GM18517 (cell line): ENCODE measurements at regions not wholly inside any gene's neighbourhood (a gene's known extent, or its start where the extent isn't known, plus 50 kb on each side); places are given as distances from the start of the nearest gene placed in this dataset.

Experiments used
- ATAC-seq: cut with Tn5 transposase; IDR thresholded peaks from one replicate; pipeline ENCODE4 v1.9.1; 2021; ENCODE audit warnings: mild to moderate bottlenecking, moderate library complexity; ENCODE audit not compliant: unreplicated experiment

DNA sequence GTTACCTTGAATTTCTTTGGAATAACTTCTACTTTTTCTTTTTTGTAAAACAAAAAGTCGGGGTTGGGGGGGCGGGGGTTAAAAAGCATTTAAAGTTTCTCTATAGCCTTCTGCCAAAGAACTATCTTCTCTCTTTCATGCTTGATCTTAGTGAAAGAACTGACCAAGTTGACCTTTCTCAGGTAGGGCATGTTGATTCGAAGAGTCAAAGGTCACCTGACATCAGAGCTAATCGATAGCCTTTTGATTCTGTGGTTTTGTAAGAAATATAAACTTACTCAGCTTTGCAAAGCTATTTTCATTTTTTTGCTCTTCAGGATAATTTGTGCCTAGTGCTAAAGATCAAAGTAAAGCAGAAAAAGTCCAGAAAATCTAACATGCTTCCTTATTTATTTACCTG lies 181.5 kb downstream of the IRS2 start:
- ATAC-seq: no peak

DNA sequence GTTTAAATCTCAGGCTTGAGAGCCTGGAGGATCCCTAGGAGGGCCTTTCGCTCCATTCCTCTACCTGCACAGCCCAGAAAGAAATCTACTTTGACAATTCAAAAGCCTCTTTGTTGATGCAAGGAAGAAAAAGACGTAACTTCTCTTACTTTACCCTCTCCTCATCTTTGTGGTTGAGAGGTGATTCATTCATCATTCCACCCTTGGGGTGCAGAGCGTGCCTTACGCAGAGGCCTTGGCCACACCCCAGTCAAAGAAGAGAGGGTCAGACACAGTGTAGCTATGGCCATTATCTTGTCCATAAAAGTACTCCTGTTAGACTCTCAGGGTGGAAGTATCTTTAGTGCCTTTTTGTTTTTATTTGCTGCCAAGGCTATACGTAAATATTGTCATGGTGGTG lies 184.0 kb downstream of the IRS2 start:
- ATAC-seq: no peak

DNA sequence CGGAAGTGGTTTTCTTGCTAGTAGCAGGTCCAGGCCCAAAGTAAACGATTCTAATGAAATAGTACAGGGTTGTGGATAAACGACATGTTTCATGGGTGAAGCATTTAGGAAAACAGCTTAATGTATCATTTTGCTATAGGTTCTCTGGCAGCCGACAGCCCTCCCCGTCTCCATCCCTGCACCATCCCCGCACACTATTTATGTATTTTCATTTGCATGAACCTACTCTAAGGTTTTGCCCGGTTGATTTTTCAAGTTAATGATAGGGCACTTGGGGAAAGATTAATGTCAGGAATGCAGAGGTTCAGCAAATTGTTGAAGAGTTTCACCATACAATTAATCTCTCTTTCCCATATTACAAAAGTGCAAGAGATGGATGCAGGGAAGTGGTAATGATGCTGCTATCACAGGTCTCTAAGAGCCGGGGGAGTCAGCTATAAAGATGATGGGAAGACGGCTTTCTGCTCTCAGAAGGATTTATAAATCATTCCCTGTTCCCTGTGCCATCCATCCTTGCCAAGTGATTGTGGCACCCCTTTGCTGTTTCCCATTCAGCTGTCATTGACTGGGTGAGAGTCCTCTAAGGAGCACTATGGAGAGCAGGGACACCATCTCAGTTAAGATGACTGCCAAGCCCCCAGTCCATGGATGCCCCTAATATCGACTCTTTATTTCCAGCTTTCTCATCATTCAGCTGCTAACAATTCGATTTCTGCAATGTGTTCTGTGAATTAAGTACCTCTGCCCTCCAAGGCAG lies 186.3 kb downstream of the IRS2 start:
- ATAC-seq: no peak

DNA sequence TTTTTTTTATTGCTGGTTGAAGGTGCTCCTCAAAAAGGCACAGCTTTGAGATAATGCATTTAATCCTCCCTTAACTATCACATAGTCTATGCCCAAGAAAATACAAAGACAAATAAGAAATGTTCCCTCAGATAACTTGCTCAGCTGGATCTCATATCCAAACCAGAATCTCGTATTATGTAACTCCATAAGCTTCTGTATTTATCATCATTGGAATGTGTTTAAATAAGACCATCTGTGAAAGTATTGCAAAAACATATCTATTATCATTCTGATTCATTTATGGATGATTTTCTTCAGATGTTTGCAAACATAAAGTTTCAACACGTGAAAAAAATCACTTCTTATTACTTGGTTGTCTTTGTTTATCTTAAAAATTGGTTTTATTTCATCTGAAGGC lies 190.9 kb downstream of the IRS2 start:
- no peak for ATAC-seq

DNA sequence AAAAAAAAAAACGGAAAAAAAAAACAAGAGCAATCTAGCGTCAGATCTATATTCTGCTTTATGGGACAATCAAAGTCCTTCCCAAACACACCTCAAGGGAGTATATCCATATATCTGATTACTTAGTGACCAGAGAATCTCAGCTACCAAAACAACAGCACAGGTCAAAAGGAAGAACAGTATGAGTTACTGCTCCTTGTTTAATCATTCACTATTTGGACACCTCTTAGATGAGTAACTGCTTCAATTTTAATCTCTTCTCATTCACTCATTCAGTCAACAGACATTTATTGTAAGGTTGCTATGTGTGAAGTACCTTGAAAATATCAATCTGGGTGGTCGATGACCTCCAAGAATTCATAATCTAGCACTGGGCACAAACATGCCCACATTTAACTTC lies 193.2 kb downstream of the IRS2 start:
- no peak for ATAC-seq

DNA sequence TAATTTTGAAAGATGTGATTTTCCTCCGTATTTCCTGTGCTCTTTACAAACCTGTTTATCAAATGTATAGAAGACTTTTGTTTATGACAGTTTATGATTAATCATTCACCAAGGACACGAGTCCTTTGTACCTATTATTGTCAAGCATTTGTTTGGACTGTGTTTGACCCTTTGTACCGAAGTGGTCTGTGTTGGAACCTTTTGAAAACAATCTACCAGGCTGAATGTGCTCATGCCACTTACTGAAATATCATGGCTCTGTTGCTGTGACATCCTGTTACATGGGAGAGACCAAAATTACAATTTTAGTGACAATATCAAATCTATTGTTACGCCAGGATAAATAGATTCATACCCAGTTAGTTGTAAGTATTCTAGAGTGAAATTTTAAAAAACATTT lies 193.6 kb downstream of the IRS2 start:
- ATAC-seq: no peak

DNA sequence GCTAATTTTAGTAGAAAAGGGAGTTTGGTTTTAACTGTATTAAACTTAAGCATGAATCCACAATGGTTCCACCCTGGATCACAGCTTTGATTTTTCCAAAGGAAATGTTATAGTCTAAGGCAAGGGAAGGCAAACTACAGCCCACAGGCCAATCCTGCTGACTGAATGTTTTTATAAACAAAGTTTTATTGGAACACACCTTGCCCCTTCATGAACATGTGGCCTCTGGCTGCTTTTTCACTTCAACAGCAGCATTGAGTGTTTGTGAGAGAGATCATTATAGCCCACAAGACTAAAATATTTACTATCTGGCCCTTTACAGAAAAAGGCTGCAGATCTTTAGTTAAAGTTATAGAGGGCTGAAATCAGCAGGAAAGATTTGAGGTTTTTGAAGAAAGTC lies 198.7 kb downstream of the IRS2 start:
- no peak for ATAC-seq

DNA sequence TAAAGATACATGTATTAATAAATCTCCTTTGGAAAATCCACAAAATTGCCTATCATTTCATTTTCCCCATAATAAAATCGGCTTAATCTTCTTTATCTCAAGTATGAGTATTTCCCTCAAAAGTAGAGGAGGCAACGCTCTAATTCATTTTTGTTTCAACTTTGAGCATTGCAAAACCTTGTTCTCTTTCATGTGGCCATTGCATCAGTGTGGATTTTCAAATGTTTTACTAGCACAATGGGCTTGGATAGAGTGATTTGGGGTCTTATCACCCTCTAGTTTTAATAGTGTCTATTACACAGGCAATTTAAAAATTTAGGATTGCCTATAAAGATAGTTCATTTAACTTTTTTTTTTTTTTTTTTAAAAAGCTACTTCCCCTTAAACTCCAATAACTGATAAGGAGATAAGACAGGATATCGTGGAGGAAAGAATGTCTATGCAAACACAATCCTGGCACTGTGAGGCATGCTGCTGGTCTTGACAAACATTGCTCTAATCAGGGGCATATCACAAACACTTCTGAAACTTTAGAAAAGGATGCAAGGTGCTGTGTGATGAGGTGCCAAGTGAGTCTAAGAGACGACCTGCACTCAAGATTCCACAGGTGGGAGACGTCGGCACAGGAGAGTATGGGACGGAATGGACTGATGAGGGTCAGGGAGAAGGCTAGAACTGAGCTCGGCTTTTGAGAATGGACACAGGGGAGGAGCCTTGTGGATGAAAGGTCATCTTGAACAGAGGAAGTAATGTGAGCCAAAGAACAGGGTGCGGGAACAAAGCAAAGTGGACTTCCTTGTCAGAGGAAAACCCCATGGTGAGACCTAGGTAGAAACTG lies 199.7 kb downstream of the IRS2 start:
- ATAC-seq: no peak

DNA sequence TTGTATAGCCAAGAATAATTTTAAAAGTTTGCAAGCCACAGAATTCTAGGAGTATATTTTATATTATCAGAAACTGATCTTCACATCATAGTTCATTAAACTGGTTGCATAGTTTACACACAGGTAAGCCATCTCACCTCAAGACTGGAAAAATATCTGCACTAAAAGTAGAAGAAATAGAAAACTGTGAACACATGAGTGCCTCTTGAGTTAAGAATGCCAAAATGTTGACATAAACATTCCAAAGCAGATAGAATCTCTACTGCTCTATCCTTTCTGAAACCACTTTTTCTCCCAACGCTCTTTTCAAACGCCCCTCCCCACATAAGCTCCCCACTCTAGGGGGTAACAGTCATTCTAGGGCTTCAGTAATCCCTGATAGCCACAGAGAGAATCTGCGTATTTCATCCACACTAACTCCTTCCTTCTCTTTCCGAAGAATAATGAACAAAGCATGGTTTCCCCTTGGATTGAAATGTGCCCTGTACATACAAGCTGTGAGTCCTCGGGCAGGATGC lies 201.5 kb downstream of the IRS2 start:
- ATAC-seq: no peak

DNA sequence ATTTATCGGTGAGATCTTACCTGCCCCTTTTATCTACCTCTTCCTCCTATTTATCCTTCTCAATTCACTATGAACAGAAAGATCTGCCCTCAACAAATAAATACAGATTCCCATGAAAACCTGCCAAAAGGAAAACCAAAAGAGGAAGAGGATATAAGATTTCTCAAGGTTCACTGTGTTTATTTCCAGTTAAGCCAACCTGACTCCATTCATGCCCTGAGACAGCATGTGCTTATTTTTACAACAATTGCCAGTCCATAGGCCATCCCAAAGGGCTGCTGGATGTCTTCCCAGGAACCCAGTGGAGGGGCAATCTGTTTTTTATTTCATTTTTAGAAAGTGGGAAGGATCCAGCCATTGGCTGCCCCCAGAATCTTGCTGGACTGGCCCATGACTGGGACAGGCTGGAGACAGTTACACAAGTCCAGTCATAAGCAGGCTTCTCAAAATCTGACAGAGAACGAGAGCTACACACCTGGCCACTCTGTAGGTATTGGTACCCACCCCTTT lies 209.1 kb downstream of the IRS2 start:
- ATAC-seq: no peak

DNA sequence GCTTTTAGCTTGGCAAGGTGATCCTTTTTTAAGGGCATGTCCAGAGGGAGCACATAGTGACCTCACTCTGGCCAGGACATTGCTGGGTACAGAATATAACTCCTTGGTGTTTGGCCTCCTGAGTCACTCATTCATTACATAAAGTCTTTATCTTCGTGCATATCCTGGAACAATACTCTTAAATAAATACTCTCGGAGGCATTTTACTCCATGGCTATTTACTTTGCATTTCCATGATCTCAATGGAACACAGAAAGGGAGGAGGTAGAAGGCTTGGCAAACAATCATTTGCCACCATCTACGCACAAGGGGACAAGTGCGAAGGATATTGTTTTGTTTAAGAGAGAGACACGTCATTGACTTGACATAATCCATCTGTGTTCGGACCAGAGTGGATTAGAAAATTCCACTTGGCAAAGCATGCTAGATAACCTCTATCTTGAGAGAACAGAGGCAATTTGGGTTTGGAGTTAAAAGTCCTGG lies 210.0 kb downstream of the IRS2 start:
- ATAC-seq: no peak

DNA sequence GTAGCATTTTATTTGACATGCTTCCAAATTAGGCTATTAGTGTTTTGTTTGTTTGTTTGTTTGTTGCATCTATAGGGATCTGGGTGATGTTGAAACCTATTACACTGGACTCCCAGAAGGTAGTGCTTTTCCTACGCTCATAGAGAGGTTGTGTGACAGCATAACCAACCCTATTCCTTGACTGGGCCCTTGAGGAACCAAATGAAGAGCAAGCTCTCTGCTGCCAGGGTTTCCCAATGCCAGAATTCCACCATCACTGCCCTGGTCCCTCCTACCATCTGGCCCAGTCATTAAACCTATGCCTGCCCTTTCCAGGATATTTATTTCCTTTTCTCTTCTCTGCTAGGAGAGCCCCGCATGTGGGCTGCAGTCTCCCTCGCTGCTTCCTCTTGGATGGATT lies 210.6 kb downstream of the IRS2 start:
- no peak for ATAC-seq

DNA sequence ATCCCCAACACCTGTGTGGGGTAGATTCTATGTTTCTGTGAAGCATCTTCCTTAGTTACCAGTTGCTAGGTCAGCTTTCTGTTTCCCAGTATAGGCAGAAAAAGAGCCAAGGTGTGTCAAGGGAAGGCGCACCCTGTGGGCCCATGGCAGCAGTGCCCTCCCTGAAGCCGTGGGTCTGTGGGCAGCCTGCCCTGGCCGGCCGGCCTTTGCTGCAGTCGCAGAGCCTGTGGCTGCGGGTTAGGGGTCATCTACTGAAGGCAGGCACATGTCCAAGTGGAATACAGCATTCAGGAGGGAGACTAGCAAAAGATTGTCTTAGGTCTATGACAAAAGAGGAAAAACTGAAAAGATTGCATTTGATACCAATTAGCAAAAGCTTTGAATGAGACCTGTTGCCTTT lies 214.0 kb downstream of the IRS2 start:
- no peak for ATAC-seq

DNA sequence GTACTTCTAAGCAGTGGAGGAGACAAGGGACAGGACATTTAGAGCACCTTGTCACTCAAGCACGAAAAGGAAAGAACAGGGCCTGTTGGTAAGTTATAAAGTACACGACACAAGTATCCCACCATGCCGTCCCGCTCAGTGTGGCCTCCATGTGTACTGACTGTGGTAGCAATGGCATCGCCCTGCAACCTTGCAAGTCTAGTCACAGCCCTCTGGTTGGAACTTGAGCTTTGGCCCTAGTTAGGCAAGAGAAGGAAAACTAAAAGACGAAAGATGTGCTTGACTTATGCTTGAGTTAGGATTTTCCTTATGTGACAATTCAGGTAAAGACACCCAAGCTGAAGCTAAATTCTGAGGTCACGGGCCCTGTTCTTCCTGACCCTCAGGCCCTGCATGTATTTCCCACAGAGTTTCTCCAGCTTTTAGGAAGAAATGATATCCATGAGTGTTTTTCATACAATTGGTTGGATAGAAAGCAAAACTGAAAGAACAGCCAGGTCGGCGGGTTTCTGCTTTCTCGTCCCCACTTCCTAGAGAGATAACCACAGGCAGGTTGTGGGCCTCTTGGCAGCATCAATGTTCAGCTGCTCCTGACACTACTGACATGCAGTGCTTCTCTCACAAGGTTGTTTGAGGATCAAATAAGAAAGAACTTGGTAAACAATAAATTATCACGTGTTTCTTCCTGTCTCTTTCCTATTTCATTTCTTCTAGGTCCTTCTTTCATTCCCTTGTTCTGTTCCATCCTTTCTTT lies 216.2 kb downstream of the IRS2 start:
- ATAC-seq: peak; percentile 93

DNA sequence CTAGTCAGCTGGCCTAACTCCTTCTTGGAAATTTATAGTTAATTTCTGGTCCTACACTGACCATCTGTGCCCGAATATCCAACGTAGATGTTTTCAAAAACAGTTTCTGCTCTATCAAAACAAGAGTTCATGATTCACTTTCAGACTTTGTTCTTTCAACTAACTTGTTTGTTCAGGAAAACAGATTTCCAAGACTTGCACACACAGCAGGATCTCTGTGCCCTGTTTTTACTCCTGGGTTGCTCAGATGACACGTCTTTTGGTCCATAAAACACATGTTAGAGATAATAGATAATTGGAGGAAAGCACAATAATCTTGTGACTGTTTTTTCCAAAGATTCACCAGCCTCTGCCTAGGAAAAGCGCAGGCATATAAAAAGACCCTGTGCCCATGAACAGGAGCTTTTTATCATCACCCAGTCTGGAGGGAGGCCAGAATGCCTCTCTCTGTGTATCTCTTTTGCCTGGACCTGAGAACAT lies 218.0 kb downstream of the IRS2 start:
- no peak for ATAC-seq

DNA sequence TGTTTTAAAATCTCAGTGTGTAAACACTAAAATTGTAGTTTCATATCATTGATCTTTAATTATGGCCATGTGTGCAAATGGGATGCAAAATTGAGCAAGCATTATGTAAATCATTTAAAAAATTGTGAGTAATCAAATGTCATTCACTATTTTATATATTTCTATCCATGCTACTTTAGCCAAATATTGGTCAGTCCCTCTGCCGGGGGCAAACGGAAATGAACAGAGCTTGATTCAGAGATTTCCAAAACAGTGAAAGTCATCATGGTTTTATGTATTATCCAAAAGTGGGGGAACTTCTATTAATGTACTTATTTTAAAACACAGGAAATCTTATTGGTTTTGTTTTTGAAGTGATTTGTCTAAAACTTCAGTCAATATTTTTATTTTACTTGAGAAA lies 219.1 kb downstream of the IRS2 start:
- ATAC-seq: no peak

DNA sequence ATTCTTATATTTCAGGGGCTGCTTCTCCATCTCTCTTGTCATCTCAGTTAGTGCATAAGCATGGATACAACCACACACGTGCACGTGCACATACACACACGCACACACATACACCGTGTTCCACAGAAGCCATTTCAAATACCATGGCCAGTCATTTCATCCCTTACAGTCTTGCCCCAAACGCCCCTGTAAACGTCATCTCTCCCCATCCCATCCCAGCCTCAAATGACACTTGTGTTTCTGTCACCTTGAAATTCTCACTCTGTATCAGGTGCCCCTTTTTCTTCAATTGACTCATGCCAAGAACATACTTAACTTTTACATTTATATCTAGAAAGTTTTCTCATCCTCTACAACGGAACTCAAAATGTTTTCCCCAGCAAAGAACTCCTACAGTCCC lies 220.5 kb downstream of the IRS2 start:
- no peak for ATAC-seq

DNA sequence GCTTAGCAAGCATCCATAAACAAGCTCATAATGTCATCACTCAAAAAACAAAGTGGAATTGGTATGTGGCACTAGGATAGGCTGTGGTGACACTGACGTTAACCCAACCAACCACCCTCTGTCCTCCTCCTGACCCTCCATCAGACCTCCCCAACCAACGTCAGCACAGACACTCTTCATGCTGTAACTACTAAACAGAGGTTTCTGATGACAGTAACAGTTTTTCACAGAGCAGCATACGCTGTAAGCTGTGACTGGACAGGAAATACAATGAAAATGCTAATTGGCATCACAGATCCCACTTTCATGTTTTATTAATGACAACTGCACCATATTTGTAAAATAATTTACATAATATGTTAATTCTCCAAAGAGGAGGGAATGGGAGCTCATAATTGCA lies 238.0 kb downstream of the IRS2 start:
- ATAC-seq: peak; percentile 57

DNA sequence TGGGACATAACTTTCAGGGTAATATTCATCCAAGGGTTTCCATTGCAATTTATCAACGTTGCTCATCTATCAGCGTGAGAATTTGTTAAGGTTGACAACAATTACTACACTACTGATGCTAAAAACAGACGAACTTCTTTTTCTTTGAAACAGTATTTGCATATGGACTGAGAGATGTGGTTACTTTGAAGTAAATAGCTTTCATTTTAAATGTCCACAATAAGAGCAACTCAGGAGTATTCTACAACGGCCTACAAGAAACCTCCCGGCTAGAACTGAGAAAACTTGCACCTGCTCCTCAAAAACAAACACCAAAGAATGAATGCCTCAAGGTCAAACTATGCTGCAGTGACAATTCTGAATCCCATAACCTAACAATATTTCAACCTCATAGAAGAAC lies 238.4 kb downstream of the IRS2 start:
- peak; percentile 93 for ATAC-seq

DNA sequence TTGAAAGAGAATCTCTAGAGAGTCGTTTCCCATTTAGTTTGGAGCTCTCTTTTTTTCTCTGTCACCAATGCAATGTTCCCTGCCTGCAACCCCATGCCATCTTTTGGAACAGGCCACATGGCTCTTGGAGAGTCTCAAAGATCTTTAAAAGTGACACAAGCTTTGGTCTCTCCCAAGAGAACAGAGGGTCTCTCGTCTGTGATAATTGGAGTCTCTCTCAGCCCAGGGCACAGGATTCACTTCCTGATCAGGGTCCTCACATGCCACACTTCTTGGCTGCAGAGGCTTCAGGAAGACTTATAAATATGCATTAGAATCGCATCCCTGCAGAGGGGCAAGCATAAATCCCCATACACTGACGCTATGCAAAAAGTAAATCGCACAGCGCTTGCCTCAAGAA lies 240.5 kb downstream of the IRS2 start:
- ATAC-seq: no peak

DNA sequence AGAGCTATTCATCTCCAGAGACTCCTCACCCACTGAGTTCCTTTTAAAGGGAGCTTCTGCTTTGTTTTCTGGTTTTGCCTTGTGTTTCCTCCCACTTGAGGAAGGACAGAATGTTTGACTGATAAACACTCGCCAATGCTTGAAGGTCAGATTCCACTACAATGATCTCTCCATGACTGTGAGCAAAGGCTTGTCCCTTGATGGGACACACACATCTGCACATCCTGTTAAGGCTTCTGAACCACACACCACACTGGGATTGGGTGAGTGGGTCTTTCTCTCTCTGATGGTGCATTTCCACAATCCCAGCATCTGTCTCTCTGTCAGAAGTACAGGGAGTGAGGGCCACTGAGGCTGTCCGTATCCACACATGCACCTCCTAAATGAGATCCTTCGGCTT lies 245.3 kb downstream of the IRS2 start:
- no peak for ATAC-seq
